HCT116 (cell line): ENCODE measurements at regions not wholly inside any gene's neighbourhood (a gene's known extent, or its start where the extent isn't known, plus 50 kb on each side); places are given as distances from the start of the nearest gene placed in this dataset.

Experiments used
- POLR2A ChIP-seq: IDR thresholded peaks from 2 replicates; pipeline ENCODE4 v1.7.0; 2011; ENCODE audit warnings: borderline replicate concordance; ENCODE audit not compliant: insufficient read depth, insufficient read length; ENCODE audit errors: extremely low read depth
- TF ChIP-seq, protein P1 (sequence below), 3 experiments: fragments of 200-600 bp in 1 of 3; sonication (generic) in 1 of 3; IDR thresholded peaks in 2 of 3; conservative IDR thresholded peaks in 1 of 3; 2 replicates each; pipeline ENCODE4 v1.5.1; 2012 to 2017; ENCODE audit warnings: low read depth in 2 of 3, low read length in 2 of 3, antibody characterized with exemption in 1 of 3, borderline replicate concordance in 1 of 3, control low read depth in 1 of 3, mild to moderate bottlenecking in 1 of 3, mixed read lengths in 1 of 3, mixed run types in 1 of 3, moderate library complexity in 1 of 3; ENCODE audit not compliant: insufficient read depth in 1 of 3
- TF ChIP-seq, protein P2 (sequence below): IDR thresholded peaks from 2 replicates; pipeline ENCODE4 v1.6.1; 2012
- TF ChIP-seq, protein P3 (sequence below): IDR thresholded peaks from 2 replicates; pipeline ENCODE4 v1.6.1; 2012

DNA sequence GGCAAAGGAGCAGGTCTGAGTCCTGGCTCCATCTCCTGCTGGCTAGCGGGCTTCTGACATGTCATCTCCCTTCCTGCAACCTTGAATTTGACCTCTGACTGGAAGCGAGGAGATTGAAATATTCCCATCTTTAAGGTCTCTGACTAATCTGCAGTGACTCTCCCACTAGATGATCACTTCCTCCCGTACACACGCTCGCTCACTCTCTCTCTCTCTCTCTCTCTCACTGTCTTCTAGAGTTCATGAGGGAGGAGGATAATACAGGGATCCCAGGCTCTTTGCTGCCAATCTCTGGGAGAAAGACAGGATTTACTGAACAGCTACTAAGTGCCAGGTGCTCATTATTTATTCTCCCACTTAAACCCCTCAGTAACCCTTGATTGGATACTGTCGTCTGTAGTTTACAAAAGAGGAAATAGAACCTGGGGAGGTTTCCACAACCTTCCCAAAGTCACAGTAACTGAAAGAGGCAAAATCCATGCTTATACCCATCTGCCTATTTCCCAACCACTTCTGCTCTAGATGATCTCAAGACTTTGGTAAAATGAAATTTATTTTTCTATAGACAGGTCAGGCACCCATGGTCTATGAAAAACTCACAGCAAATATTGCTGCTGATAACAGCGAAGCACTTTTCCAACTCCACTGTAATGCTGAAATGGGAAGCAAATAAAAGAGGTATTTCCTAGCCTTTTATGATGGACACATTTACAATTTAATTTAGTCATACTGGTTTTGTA is 193.5 kb upstream of the C1QTNF7 start:
- TF ChIP-seq, protein P1, sequence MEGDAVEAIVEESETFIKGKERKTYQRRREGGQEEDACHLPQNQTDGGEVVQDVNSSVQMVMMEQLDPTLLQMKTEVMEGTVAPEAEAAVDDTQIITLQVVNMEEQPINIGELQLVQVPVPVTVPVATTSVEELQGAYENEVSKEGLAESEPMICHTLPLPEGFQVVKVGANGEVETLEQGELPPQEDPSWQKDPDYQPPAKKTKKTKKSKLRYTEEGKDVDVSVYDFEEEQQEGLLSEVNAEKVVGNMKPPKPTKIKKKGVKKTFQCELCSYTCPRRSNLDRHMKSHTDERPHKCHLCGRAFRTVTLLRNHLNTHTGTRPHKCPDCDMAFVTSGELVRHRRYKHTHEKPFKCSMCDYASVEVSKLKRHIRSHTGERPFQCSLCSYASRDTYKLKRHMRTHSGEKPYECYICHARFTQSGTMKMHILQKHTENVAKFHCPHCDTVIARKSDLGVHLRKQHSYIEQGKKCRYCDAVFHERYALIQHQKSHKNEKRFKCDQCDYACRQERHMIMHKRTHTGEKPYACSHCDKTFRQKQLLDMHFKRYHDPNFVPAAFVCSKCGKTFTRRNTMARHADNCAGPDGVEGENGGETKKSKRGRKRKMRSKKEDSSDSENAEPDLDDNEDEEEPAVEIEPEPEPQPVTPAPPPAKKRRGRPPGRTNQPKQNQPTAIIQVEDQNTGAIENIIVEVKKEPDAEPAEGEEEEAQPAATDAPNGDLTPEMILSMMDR (IDR thresholded peaks at IDR 0.05 in 2 of 3, conservative IDR thresholded peaks at IDR 0.05 in 1 of 3; ENCODE audit: borderline replicate concordance in 1 of 3, insufficient read depth in 1 of 3, low read depth in 2 of 3, low read length in 2 of 3) = no peak
- TF ChIP-seq, protein P2, sequence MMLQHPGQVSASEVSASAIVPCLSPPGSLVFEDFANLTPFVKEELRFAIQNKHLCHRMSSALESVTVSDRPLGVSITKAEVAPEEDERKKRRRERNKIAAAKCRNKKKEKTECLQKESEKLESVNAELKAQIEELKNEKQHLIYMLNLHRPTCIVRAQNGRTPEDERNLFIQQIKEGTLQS = no peak
- TF ChIP-seq, protein P3, sequence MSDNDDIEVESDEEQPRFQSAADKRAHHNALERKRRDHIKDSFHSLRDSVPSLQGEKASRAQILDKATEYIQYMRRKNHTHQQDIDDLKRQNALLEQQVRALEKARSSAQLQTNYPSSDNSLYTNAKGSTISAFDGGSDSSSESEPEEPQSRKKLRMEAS = no peak
- no peak for TF ChIP-seq POLR2A
